ENCODE measurements at regions not wholly inside any gene's neighbourhood (a gene's known extent, or its start where the extent isn't known, plus 50 kb on each side); places are given as distances from the start of the nearest gene placed in this dataset.
A peak's percentile ranks its signal among the peaks of the same experiment; 100 is the strongest.

GRCh38 chr10:64519831-64520230 lies 998.6 kb downstream of the REEP3 start:
- Mint-ChIP-seq H3K36me3 (no peaks in the 10 kb centered on the region), H3K27ac (no peak overlapping the region), H3K9me3 (peaks cover 3 to 4% of the 10 kb centered on the region in 2 donors)
- no peak for DNase-seq (ENCODE audit: low spot score in 2 of 2)
- ATAC-seq, result no peak

DNA sequence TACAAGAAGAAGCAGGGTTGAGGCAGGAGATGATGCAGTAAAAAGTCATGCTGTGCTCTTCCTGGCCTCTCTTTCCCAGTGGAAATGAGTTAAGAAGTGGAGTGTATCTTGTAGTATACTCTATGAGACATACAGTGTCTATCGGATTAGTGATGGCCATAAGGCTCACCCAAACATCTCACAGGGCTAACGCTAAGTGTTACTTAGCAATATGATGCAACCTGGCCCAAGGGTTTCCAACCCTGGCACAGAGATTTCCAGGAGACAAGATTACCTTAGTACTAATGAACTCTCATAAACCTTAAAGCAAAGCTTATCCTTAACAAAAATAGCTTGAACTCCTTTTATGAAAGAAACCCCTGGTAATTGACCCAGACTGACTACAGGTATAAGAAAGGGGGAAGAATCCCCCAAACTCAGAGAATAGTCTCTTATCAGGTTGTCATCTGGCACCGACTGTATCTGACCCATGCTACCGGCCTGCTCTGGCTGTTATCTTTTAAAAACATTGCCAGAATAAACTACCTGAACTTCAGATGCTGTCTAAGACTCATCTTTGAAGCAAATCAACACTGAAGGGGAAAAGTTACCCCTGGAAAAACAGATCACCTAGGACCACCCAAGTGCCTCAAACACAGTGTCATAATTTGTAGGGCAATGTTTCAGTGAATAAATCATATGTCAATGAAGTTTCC lies 1002.0 kb downstream of the REEP3 start:
- ATAC-seq, result no peak
- no peak for DNase-seq (ENCODE audit: low spot score in 2 of 2)
- H3K9me3 Mint-ChIP-seq, result peaks cover 2 to 5% of the 10 kb centered on the region in 2 donors
- no peaks in the 10 kb centered on the region for H3K36me3 Mint-ChIP-seq
- no peak overlapping the region for H3K27ac Mint-ChIP-seq

DNA sequence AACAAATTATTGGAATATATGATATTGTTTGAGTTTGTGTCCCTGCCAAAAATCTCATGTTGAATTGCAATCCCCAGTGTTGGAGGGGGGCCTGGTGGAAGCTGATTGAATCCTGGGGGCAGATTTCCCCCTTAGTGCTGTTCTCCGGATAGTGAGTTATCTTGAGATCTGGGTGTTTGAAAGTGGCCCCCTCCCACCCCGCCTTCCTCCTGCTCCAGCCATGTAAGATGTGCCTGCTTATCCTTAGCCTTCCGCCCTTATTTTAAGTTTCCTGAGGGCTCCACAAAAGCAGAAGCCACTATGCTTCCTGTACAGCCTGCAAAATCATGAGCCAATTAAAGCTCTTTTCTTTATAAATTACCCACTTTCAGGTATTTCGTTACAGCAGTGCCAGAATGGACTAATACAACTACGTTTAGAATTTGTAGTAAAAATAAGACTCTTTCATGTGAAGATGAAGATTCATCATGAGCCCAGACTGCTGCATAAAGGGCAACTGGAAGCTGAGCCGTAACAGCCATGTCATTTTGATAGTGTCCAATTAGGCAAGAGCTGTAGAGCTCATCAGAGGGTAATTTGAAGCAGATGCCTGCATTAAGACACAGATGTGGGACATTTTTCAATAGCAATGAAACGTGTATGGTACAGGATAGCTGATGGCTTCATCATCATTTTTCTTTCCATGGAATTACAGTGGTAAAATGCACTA lies 1007.2 kb downstream of the REEP3 start:
- no peaks in the 10 kb centered on the region for H3K36me3 Mint-ChIP-seq
- ATAC-seq (no peak), DNase-seq (ENCODE audit: low spot score in 2 of 2) (no peak)
- peaks cover 0 to 7% of the 10 kb centered on the region in 2 donors for H3K9me3 Mint-ChIP-seq
- no peak overlapping the region for H3K27ac Mint-ChIP-seq

GRCh38 chr10:64529003-64529350 lies 1007.8 kb downstream of the REEP3 start:
- Mint-ChIP-seq H3K27ac (no peak overlapping the region), H3K9me3 (peaks cover 0 to 7% of the 10 kb centered on the region in 2 donors), H3K36me3 (no peaks in the 10 kb centered on the region)
- ATAC-seq (no peak), DNase-seq (ENCODE audit: low spot score in 2 of 2) (no peak)

DNA sequence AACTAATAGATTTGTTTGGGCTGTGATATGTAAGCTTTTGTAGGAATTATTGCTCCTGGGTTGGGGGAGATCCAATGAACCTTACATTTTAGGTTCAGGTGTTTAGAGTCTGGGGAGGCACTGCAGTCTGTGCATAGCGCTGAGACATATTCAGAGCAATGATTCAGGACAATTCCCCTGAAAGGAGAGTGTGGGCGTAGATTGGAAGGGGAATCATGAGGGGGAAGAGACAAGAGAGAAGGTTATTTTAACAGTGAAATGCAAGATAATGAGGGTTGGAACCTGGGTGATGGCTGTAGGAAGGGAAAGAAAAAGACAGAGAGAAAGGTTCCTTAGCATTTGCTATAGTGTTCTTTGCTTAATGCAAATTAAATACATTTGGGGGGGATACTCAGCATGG lies 1013.4 kb downstream of the REEP3 start:
- Mint-ChIP-seq H3K9me3 (peaks cover 0 to 5% of the 10 kb centered on the region in 2 donors), H3K36me3 (no peaks in the 10 kb centered on the region), H3K27ac (no peak overlapping the region)
- DNase-seq (ENCODE audit: low spot score in 2 of 2) (no peak), ATAC-seq (no peak)

- H3K36me3 Mint-ChIP-seq, result no peaks in the 10 kb centered on the region
- no peak overlapping the region for H3K27ac Mint-ChIP-seq
These were observed 1014.1 kb downstream of the REEP3 start for GRCh38 chr10:64535131-64535867.

GRCh38 chr10:64537112-64537511 lies 1015.9 kb downstream of the REEP3 start:
- Mint-ChIP-seq H3K9me3 (peaks cover 0 to 4% of the 10 kb centered on the region in 2 donors), H3K27ac (no peak overlapping the region), H3K36me3 (no peaks in the 10 kb centered on the region)
- DNase-seq (ENCODE audit: low spot score in 2 of 2) (no peak), ATAC-seq (no peak)

More at GRCh38 chr10:64535131-64535867, 1014.1 kb downstream of the REEP3 start:
- peaks cover 0 to 4% of the 10 kb centered on the region in 2 donors for H3K9me3 Mint-ChIP-seq
- ATAC-seq, result no peak
- DNase-seq (ENCODE audit: low spot score in 2 of 2), result no peak

GRCh38 chr10:64537928-64538327 lies 1016.7 kb downstream of the REEP3 start:
- no peak for DNase-seq (ENCODE audit: low spot score in 2 of 2)
- Mint-ChIP-seq H3K36me3 (no peaks in the 10 kb centered on the region), H3K27ac (no peak overlapping the region), H3K9me3 (peaks cover 0 to 4% of the 10 kb centered on the region in 2 donors)
- ATAC-seq, result no peak

GRCh38 chr10:64546073-64546472 lies 1024.9 kb downstream of the REEP3 start:
- ATAC-seq (no peak), DNase-seq (ENCODE audit: low spot score in 2 of 2) (no peak)
- no peaks in the 10 kb centered on the region for H3K36me3 Mint-ChIP-seq
- no peak overlapping the region for H3K27ac Mint-ChIP-seq
- H3K9me3 Mint-ChIP-seq, result peaks cover 0 to under 1% of the 10 kb centered on the region in 2 donors

GRCh38 chr10:64547168-64547567 lies 1026.0 kb downstream of the REEP3 start:
- no peak overlapping the region for H3K27ac Mint-ChIP-seq
- H3K36me3 Mint-ChIP-seq, result no peaks in the 10 kb centered on the region
- H3K9me3 Mint-ChIP-seq, result peaks cover 10 to 11% of the 10 kb centered on the region in 2 donors
- no peak for DNase-seq (ENCODE audit: low spot score in 2 of 2)
- ATAC-seq, result no peak

GRCh38 chr10:64555666-64556065 lies 1034.5 kb downstream of the REEP3 start:
- Mint-ChIP-seq H3K27ac (no peak overlapping the region), H3K9me3 (peaks cover 17 to 26% of the 10 kb centered on the region in 2 donors), H3K36me3 (no peaks in the 10 kb centered on the region)
- DNase-seq (ENCODE audit: low spot score in 2 of 2), result no peak
- no peak for ATAC-seq

DNA sequence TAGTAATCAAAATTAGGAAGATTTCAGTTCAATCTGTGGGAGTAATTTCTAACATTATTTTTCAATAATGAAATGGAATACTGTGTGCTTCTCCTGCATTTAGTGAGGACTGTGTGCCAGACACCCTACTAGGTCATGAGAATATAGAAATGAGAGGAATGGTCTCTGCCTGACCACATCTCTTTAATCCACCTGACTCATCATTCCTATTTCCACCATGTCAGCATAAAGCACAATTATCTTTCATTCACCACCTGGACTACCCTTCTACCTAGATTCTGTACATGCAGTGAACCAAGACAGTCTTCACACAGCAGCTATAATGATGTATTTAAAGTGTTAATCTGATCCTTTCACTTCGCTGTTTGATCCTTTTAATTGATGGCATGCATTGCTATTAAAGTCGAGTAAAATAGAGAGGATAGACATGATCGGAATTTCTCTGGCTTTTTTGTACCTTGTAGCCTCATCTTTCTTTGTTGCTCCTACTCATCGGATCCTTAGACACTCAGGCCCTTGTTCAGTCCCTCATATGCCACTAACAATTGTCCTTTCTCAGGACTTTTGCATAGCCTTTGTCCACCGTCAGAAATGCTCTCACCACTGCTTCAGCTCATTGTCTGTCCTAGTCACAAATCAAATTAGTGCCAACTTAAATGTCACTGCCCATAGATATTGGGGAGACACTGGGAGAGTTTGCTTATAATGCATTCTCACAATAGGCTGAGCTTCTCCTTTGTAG lies 1037.1 kb downstream of the REEP3 start:
- H3K36me3 Mint-ChIP-seq, result no peaks in the 10 kb centered on the region
- peaks cover 18 to 20% of the 10 kb centered on the region in 2 donors for H3K9me3 Mint-ChIP-seq
- no peak for ATAC-seq

GRCh38 chr10:64571056-64571455 lies 1049.9 kb downstream of the REEP3 start:
- ATAC-seq (peak in 1 of 2 donors; percentile 53), DNase-seq (ENCODE audit: low spot score in 2 of 2) (no peak)

More for the DNA sequence above, 1037.1 kb downstream of the REEP3 start:
- H3K27ac Mint-ChIP-seq, result no peak overlapping the region
- DNase-seq (ENCODE audit: low spot score in 2 of 2), result no peak

DNA sequence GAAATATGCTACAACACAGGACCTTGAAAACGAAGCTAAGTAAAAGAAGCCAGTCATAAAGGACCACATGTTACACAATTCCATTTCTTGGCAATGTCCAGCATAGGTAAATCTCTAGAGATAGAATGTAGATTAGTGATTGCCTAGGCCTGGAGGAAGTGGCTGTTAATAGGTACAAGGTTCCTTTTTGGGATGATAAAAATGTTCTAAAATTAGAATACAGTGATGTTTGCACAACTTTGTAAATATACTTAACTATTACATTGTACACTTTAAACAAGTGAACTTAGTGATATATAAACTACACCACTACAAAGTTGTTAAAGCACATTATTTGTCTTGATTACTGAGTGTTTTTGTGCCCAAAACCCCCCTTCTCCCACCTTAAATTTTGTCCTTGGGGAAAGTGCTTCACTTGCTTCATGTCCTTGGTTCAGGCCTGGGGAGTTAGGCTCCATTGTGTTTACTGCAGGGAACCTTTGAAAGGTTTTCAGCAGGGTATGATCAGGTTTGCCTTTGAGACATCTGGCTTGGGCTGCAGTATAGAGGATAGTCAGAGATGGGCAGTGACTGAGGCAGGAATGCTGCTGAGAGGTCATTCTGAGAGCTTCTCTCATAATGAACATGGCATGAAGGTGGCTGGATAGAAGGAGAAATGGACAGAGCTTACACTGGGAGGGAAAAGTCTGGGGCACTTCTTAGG lies 1052.6 kb downstream of the REEP3 start:
- Mint-ChIP-seq H3K27ac (no peak overlapping the region), H3K9me3 (peaks cover 3 to 4% of the 10 kb centered on the region in 2 donors), H3K36me3 (no peaks in the 10 kb centered on the region)
- no peak for ATAC-seq
- no peak for DNase-seq (ENCODE audit: low spot score in 2 of 2)

More at GRCh38 chr10:64571056-64571455, 1049.9 kb downstream of the REEP3 start:
- H3K27ac Mint-ChIP-seq, result no peak overlapping the region
- H3K36me3 Mint-ChIP-seq, result peaks cover 6 to 8% of the 10 kb centered on the region in 2 donors
- peaks cover 7 to 13% of the 10 kb centered on the region in 2 donors for H3K9me3 Mint-ChIP-seq

GRCh38 chr10:64574371-64574770 lies 1053.2 kb downstream of the REEP3 start:
- H3K36me3 Mint-ChIP-seq, result no peaks in the 10 kb centered on the region
- no peak for ATAC-seq
- peaks cover 3 to 4% of the 10 kb centered on the region in 2 donors for H3K9me3 Mint-ChIP-seq
- DNase-seq (ENCODE audit: low spot score in 2 of 2), result no peak
- no peak overlapping the region for H3K27ac Mint-ChIP-seq

DNA sequence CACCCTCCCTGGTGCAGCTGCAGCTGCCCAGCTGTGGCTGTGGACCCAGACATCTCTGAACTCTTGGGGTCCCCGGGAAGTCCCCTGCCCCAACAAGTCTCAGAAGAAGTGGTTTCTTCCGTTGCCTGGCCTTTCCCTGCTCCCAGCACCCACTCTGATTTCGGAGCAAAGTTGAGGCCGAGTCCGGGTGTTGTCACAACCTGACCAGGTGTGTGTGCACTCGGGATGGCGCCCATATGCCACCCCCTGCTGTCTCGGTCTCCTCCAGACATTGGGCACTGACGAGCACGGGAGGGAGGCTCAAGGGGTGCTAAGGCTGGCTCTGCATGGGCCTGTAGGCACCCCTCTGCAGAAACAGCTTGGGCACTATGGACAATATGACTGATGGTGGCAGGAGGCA lies 1055.3 kb downstream of the REEP3 start:
- ATAC-seq, result no peak
- H3K9me3 Mint-ChIP-seq, result peaks cover 0 to 5% of the 10 kb centered on the region in 2 donors
- no peak for DNase-seq (ENCODE audit: low spot score in 2 of 2)
- no peaks in the 10 kb centered on the region for H3K36me3 Mint-ChIP-seq
- H3K27ac Mint-ChIP-seq, result no peak overlapping the region
